ENCODE measurements at regions not wholly inside any gene's neighbourhood (a gene's known extent, or its start where the extent isn't known, plus 50 kb on each side); places are given as distances from the start of the nearest gene placed in this dataset.

GRCh38 chr1:81472387-81472786, 328.3 kb upstream of the ADGRL2 start:
- TF ChIP-seq, protein P1, sequence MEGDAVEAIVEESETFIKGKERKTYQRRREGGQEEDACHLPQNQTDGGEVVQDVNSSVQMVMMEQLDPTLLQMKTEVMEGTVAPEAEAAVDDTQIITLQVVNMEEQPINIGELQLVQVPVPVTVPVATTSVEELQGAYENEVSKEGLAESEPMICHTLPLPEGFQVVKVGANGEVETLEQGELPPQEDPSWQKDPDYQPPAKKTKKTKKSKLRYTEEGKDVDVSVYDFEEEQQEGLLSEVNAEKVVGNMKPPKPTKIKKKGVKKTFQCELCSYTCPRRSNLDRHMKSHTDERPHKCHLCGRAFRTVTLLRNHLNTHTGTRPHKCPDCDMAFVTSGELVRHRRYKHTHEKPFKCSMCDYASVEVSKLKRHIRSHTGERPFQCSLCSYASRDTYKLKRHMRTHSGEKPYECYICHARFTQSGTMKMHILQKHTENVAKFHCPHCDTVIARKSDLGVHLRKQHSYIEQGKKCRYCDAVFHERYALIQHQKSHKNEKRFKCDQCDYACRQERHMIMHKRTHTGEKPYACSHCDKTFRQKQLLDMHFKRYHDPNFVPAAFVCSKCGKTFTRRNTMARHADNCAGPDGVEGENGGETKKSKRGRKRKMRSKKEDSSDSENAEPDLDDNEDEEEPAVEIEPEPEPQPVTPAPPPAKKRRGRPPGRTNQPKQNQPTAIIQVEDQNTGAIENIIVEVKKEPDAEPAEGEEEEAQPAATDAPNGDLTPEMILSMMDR (conservative IDR thresholded peaks at IDR 0.05; ENCODE audit: low read depth, low read length) = no peak
- no peak for DNase-seq (ENCODE audit: low read depth)
- H3K4me3 ChIP-seq (ENCODE audit: low read length) = no peak overlapping the region

- no peak overlapping the region for H3K4me3 ChIP-seq (ENCODE audit: low read length)
- TF ChIP-seq, protein P1 (conservative IDR thresholded peaks at IDR 0.05; ENCODE audit: low read depth, low read length) = no peak
- DNase-seq (ENCODE audit: low read depth) = no peak
Measured at GRCh38 chr1:81471255-81471654, 329.5 kb upstream of the ADGRL2 start.

DNA sequence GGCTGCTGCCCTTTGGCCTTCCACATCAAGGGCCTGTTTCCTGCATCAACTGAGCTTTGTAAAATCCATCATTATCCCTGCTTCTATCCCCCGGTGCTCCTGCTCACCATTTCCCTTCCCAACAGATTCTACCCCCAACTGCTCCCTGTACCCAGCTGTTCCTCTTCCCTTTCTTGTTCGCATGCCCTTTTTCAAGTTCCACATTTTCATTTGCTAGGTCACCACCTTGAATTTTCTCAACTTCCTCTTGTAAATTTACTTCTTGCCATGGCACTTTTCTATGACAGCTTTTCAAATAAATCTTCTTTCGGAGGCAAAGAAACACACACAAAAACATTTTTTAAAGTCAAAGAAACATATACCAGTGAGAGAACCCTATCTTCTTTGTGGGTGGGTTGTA, 330.5 kb upstream of the ADGRL2 start:
- no peak for DNase-seq (ENCODE audit: low read depth)
- H3K4me3 ChIP-seq (ENCODE audit: low read length) = no peak overlapping the region
- TF ChIP-seq, protein P1 (conservative IDR thresholded peaks at IDR 0.05; ENCODE audit: low read depth, low read length) = no peak

- DNase-seq (ENCODE audit: low read depth) = no peak
- H3K4me3 ChIP-seq (ENCODE audit: low read length) = no peak overlapping the region
- TF ChIP-seq, protein P1 (conservative IDR thresholded peaks at IDR 0.05; ENCODE audit: low read depth, low read length) = no peak
Measured at GRCh38 chr1:81467383-81467782, 333.4 kb upstream of the ADGRL2 start.

GRCh38 chr1:81466961-81467360, 333.8 kb upstream of the ADGRL2 start:
- TF ChIP-seq, protein P1 (conservative IDR thresholded peaks at IDR 0.05; ENCODE audit: low read depth, low read length) = no peak
- no peak for DNase-seq (ENCODE audit: low read depth)
- no peak overlapping the region for H3K4me3 ChIP-seq (ENCODE audit: low read length)

DNA sequence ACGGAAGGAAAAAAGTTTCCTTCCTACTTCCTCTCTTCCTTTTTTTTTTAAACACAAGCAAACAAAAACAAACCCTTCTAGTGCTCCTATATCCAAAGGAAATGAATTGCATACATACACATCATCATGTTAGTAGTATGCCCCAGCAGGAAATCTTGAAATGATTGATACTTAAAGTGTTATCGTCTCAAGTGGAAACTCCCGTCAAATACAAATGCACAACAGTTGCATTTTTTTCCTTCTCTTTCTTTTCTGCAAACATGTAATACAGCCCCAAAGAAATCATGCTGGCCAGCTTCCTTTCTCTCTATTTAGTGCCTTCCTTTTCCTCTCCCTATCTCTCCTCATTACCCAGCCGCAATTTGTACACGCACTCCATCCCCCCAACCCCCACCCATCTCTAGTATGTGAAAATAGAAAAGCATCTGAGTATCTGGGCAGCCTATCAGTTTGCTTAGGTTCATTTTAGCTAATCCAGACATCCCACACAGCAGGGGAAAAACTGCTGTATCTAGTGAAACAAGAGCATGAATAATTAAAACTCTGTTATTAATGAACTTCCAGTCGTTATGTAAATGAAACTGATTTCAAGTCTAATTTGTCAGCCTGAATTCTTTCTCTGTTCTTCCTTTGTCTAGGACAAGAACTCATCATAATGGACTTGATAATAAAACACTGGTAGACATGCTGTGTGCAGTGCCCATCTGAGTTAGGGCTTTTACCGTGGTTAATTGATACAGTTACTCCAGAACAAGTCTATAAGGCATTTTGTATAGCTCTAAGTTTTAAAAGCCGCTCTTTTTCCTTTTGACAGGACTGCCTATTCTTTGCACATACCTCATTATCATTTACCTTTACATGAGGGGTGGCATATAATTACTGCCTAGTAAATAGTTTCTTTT, 336.5 kb upstream of the ADGRL2 start:
- TF ChIP-seq, protein P1 (conservative IDR thresholded peaks at IDR 0.05; ENCODE audit: low read depth, low read length) = no peak
- H3K4me3 ChIP-seq (ENCODE audit: low read length) = no peak overlapping the region
- DNase-seq (ENCODE audit: low read depth) = no peak

GRCh38 chr1:81459043-81459442, 341.7 kb upstream of the ADGRL2 start:
- TF ChIP-seq, protein P1 (conservative IDR thresholded peaks at IDR 0.05; ENCODE audit: low read depth, low read length) = no peak
- no peak for DNase-seq (ENCODE audit: low read depth)
- H3K4me3 ChIP-seq (ENCODE audit: low read length) = no peak overlapping the region
